ENCODE measurements at regions not wholly inside any gene's neighbourhood (a gene's known extent, or its start where the extent isn't known, plus 50 kb on each side); places are given as distances from the start of the nearest gene placed in this dataset.

DNA sequence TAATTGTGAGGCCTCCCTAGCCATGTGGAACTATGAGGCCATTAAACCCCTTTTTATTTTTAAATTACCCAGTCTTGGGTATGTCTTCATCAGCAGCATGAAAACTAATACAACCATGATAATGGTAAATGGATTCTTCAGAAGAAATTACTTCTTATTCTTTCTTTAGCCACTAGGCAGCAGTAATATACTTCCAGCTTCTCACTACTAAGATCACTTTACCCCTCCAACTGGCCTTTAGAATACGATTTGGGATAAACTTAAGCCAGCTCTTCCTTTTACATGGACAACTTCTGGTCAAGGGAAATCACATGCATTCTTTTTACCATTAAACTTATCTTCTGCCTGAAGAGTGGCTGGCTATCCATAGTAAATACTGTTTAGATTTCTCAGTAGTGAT, 355.4 kb downstream of the MAN2A1 start:
- FAIRE-seq, result no peak
- Histone ChIP-seq H3K4me2 (ENCODE audit: control insufficient read depth, insufficient read depth) (no peak overlapping the region), H3K9ac (ENCODE audit: control insufficient read depth, insufficient read depth, low read length) (no peak overlapping the region), H3K4me1 (ENCODE audit: control insufficient read depth, insufficient read depth, low read length) (no peaks in the 10 kb centered on the region), H3K79me2 (ENCODE audit: control insufficient read depth, insufficient read depth, low read length) (no peaks in the 10 kb centered on the region), H3K27ac (ENCODE audit: control insufficient read depth, insufficient read depth) (no peak overlapping the region), H3K27me3 (replicated peaks in 1 of 2; ENCODE audit: control insufficient read depth in 2 of 2, insufficient read depth in 2 of 2, low read length in 1 of 2) (no peaks in the 10 kb centered on the region), H4K20me1 (ENCODE audit: control insufficient read depth, insufficient read depth) (no peaks in the 10 kb centered on the region), H2AFZ (ENCODE audit: control insufficient read depth, low read depth, low read length) (no peak overlapping the region), H3K4me3 (no peak overlapping the region), H3K9me3 (replicated peaks; ENCODE audit: control insufficient read depth, insufficient read depth, low read length) (no peaks in the 10 kb centered on the region), H3K36me3 (ENCODE audit: control insufficient read depth in 2 of 2, insufficient read depth in 2 of 2, low read length in 1 of 2) (no peaks in the 10 kb centered on the region)
- intact Hi-C loops (cut with micrococcal nuclease; ENCODE audit: unreplicated experiment) (no loop called here), in situ Hi-C loops (cut with MboI) (no loop called here)
- no TSS peak for BruUV-seq (replicated peaks)
- 0% methylated on average over 1 of the region's 1 CpG for WGBS (ENCODE audit: insufficient coverage, insufficient replicate concordance, low lambda C conversion rate, missing lambda C conversion rate)
- CTCF ChIA-PET, result interaction anchor here (0.6 to 0.7 kb wide), 2 partner anchors 11 to 613 kb away, joined by 3 read pairs; no protein-coding TSS in a partner anchor
- POLR2A ChIA-PET, result no interaction called here
- TF ChIP-seq, protein P1, sequence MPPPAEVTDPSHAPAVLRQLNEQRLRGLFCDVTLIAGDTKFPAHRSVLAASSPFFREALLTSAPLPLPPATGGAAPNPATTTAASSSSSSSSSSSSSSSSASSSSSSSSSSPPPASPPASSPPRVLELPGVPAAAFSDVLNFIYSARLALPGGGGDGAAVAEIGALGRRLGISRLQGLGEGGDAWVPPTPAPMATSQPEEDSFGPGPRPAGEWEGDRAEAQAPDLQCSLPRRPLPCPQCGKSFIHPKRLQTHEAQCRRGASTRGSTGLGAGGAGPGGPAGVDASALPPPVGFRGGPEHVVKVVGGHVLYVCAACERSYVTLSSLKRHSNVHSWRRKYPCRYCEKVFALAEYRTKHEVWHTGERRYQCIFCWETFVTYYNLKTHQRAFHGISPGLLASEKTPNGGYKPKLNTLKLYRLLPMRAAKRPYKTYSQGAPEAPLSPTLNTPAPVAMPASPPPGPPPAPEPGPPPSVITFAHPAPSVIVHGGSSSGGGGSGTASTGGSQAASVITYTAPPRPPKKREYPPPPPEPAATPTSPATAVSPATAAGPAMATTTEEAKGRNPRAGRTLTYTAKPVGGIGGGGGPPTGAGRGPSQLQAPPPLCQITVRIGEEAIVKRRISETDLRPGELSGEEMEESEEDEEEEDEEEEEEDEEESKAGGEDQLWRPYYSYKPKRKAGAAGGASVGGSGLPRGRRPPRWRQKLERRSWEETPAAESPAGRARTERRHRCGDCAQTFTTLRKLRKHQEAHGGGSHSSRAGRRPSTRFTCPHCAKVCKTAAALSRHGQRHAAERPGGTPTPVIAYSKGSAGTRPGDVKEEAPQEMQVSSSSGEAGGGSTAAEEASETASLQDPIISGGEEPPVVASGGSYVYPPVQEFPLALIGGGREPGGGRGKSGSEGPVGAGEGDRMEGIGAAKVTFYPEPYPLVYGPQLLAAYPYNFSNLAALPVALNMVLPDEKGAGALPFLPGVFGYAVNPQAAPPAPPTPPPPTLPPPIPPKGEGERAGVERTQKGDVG (CRISPR knock-in tag; IDR thresholded peaks at IDR 0.05), result no peak
- no peak for TF ChIP-seq CBFB (IDR thresholded peaks at IDR 0.05; ENCODE audit: low read depth)
- no peak for TF ChIP-seq NFYB (IDR thresholded peaks at IDR 0.05; ENCODE audit: insufficient read depth, low read depth, low read length)
- SMC1A ChIA-PET (ENCODE audit: uncharacterized antibody, unreplicated experiment), result interaction anchor here (0.8 kb wide), 1 partner anchor 672 kb away, joined by 3 read pairs; no protein-coding TSS in a partner anchor
- ATAC-seq, result no peak
- no peak for DNase-seq (ENCODE audit: low read depth, low spot score)
- RAD21 ChIA-PET (ENCODE audit: unreplicated experiment), result interaction anchor here (0.7 kb wide), 1 partner anchor 33 kb away, joined by 3 read pairs; no protein-coding TSS in a partner anchor

DNA sequence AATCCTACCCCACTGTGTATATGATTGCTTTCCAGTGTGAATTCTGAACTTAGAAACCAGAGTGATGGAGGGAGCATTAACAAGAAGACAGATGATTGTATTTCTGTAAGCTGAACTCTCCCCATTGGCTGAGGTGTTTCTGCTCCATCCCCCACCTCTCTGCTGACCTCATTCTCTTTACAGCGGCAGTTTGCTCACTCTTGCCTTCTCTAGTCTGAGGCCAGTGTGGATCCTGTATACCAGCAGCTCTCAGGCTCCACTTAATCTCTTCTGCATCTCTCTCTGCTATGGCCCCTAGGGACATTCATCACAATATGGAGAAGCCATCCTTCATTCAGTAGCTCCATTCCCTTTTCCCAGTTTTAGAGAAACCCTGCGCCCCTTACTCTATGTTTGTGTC, 358.8 kb downstream of the MAN2A1 start:
- POLR2A ChIA-PET, result no interaction called here
- 42% methylated on average over 2 of the region's 2 CpGs for WGBS (ENCODE audit: insufficient coverage, insufficient replicate concordance, low lambda C conversion rate, missing lambda C conversion rate)
- RAD21 ChIA-PET (ENCODE audit: unreplicated experiment), result no interaction called here
- CTCF ChIA-PET, result no interaction called here
- Histone ChIP-seq H3K27me3 (replicated peaks in 1 of 2; ENCODE audit: control insufficient read depth in 2 of 2, insufficient read depth in 2 of 2, low read length in 1 of 2) (no peaks in the 10 kb centered on the region; a peak in 1 of 4 replicates), H3K9me3 (replicated peaks; ENCODE audit: control insufficient read depth, insufficient read depth, low read length) (no peaks in the 10 kb centered on the region), H4K20me1 (ENCODE audit: control insufficient read depth, insufficient read depth) (no peaks in the 10 kb centered on the region), H3K4me2 (ENCODE audit: control insufficient read depth, insufficient read depth) (no peak overlapping the region), H3K4me3 (no peak overlapping the region), H3K4me1 (ENCODE audit: control insufficient read depth, insufficient read depth, low read length) (no peaks in the 10 kb centered on the region), H3K79me2 (ENCODE audit: control insufficient read depth, insufficient read depth, low read length) (no peaks in the 10 kb centered on the region), H3K27ac (ENCODE audit: control insufficient read depth, insufficient read depth) (no peak overlapping the region), H3K36me3 (ENCODE audit: control insufficient read depth in 2 of 2, insufficient read depth in 2 of 2, low read length in 1 of 2) (no peaks in the 10 kb centered on the region), H2AFZ (ENCODE audit: control insufficient read depth, low read depth, low read length) (no peak overlapping the region), H3K9ac (ENCODE audit: control insufficient read depth, insufficient read depth, low read length) (no peak overlapping the region)
- no TSS peak for BruUV-seq (replicated peaks)
- intact Hi-C loops (cut with micrococcal nuclease; ENCODE audit: unreplicated experiment) (no loop called here), in situ Hi-C loops (cut with MboI) (no loop called here)
- FAIRE-seq, result no peak
- DNase-seq (ENCODE audit: low read depth, low spot score), result no peak
- SMC1A ChIA-PET (ENCODE audit: uncharacterized antibody, unreplicated experiment), result interaction anchor here (0.6 kb wide), 1 partner anchor 1788 kb away, joined by 3 read pairs; no protein-coding TSS in a partner anchor
- ATAC-seq, result no peak
- TF ChIP-seq SIX5 (IDR thresholded peaks at IDR 0.05; ENCODE audit: low read depth, low read length, severe bottlenecking) (no peak), TAF1 (IDR thresholded peaks at IDR 0.05; ENCODE audit: borderline replicate concordance, low read depth, low read length) (no peak), RAD51 (IDR thresholded peaks at IDR 0.05) (no peak), ZNF217 (IDR thresholded peaks at IDR 0.05) (no peak), MYC (IDR thresholded peaks at IDR 0.05; ENCODE audit: insufficient read depth, insufficient read length, insufficient replicate concordance, low read length, severe bottlenecking) (no peak), KLF5 (IDR thresholded peaks at IDR 0.05; ENCODE audit: partially characterized antibody) (no peak), RAD21 (IDR thresholded peaks at IDR 0.05; ENCODE audit: insufficient read depth, low read depth, low read length) (no peak), HDAC6 (IDR thresholded peaks at IDR 0.05; ENCODE audit: unreplicated experiment) (no peak), MEF2B (IDR thresholded peaks at IDR 0.05; ENCODE audit: partially characterized antibody, poor library complexity, severe bottlenecking) (no peak), EGR1 (IDR thresholded peaks at IDR 0.05; ENCODE audit: borderline replicate concordance in 1 of 2, low read depth in 2 of 2, low read length in 2 of 2) (no peak)
- TF ChIP-seq, protein P2, sequence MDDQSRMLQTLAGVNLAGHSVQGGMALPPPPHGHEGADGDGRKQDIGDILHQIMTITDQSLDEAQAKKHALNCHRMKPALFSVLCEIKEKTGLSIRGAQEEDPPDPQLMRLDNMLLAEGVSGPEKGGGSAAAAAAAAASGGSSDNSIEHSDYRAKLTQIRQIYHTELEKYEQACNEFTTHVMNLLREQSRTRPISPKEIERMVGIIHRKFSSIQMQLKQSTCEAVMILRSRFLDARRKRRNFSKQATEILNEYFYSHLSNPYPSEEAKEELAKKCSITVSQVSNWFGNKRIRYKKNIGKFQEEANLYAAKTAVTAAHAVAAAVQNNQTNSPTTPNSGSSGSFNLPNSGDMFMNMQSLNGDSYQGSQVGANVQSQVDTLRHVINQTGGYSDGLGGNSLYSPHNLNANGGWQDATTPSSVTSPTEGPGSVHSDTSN (IDR thresholded peaks at IDR 0.05; ENCODE audit: insufficient replicate concordance, low read depth, low read length), result no peak

Measured in GM12878 (cell line).